K562 (cell line): ENCODE measurements at regions not wholly inside any gene's neighbourhood (a gene's known extent, or its start where the extent isn't known, plus 50 kb on each side); places are given as distances from the start of the nearest gene placed in this dataset.

Experiments
- ATAC-seq: fragments of 200-7000 bp; cut with Tn5 transposase; 3 replicates; pipeline ENCODE4 v1.9.1; 2020; ENCODE audit warnings: moderate library complexity
- BruUV-seq: library from RNA; stranded (reverse); fragments of 400-500 nt; replicated peaks from 2 replicates; lab custom pipeline; 2021; lab: Mats Ljungman, UMichigan
- CTCF ChIA-PET: fragments of 300-600 bp; formaldehyde crosslinking; extraction: SDS; loops from one replicate; lab custom pipeline; 2021; ENCODE audit warnings: low intra/inter-chr PET ratio; lab: Yijun Ruan, JAX
- POLR2A ChIA-PET: fragments of 300-600, 350-650 bp; sonication (Branson Sonifier 250); formaldehyde crosslinking; extraction: SDS; loops from one replicate; lab custom pipeline; 2021; ENCODE audit warnings: antibody characterized with exemption, inconsistent platforms; lab: Yijun Ruan, JAX
- DNase-seq, 4 experiments: peaks; one replicate each; pipeline versions ENCODE4 v3.0.0 to v3.0.0-alpha.2; 2011 to 2018; ENCODE audit warnings: low spot score in 3 of 4, mixed read lengths in 3 of 4; ENCODE audit errors: extremely low read depth in 1 of 4
- FAIRE-seq: peaks from 2 replicates; lab custom pipeline; 2011; peaks lifted over from hg19 to GRCh38; lab: Jason Lieb, UNC
- H2AFZ ChIP-seq: 2 replicates; pipeline ENCODE4 v1.6.0; 2011; ENCODE audit warnings: low read depth, low read length, control low read depth, inconsistent platforms
- H3K27ac ChIP-seq: fragments of 200-600 bp; 3 replicates; pipeline ENCODE4 v1.8.0; 2011; ENCODE audit warnings: low read depth, mild to moderate bottlenecking, control low read depth, inconsistent platforms, low read length, moderate library complexity, mixed read lengths; ENCODE audit errors: extremely low read depth
- H3K27me3 ChIP-seq, 2 experiments: fragments of 300-600 bp in 1 of 2; 2 replicates in 1 of 2; 3 replicates in 1 of 2; pipeline versions ENCODE4 v1.6.0 to v1.8.0; 2011; ENCODE audit warnings: inconsistent platforms in 2 of 2, low read length in 2 of 2, mild to moderate bottlenecking in 1 of 2, mixed read lengths in 1 of 2, moderate library complexity in 1 of 2; ENCODE audit not compliant: control insufficient read depth in 2 of 2, insufficient read depth in 2 of 2
- H3K36me3 ChIP-seq: fragments of 300-600 bp; 3 replicates; pipeline ENCODE4 v1.8.0; 2011; ENCODE audit warnings: mild to moderate bottlenecking, low read length, inconsistent platforms; ENCODE audit not compliant: control insufficient read depth, insufficient read depth
- H3K4me1 ChIP-seq, 2 experiments: fragments of 200-600 bp in 1 of 2; replicated peaks in 1 of 2; 2 replicates in 1 of 2; 3 replicates in 1 of 2; pipeline versions ENCODE4 v1.5.1 to v1.8.0; 2011; ENCODE audit warnings: inconsistent platforms in 2 of 2, low read length in 2 of 2, mild to moderate bottlenecking in 1 of 2, mixed read lengths in 1 of 2, moderate library complexity in 1 of 2; ENCODE audit not compliant: control insufficient read depth in 2 of 2, insufficient read depth in 2 of 2
- H3K4me2 ChIP-seq: 2 replicates; pipeline ENCODE4 v1.6.1; 2011; ENCODE audit warnings: low read length, control low read depth, inconsistent platforms, mixed read lengths; ENCODE audit not compliant: insufficient read depth
- H3K4me3 ChIP-seq: fragments of 200-600 bp; sonication (generic), shearing (Covaris generic); 2 replicates; pipeline ENCODE4 v1.5.1; 2016; ENCODE audit warnings: control low read depth, inconsistent platforms
- H3K79me2 ChIP-seq: fragments of 200-600 bp; 3 replicates; pipeline ENCODE4 v1.8.0; 2011; ENCODE audit warnings: low read length, inconsistent platforms; ENCODE audit not compliant: control insufficient read depth, insufficient read depth
- H3K9ac ChIP-seq, 2 experiments: 2 replicates each; pipeline versions ENCODE4 v1.6.0 to v1.6.1; 2011; ENCODE audit warnings: low read depth in 2 of 2, low read length in 2 of 2, control low read depth in 1 of 2, inconsistent platforms in 1 of 2, mild to moderate bottlenecking in 1 of 2, mixed read lengths in 1 of 2; ENCODE audit not compliant: insufficient read depth in 1 of 2
- H3K9me1 ChIP-seq: one replicate; pipeline ENCODE4 v1.6.0; 2011; ENCODE audit warnings: inconsistent platforms, mild to moderate bottlenecking, low read length, moderate library complexity; ENCODE audit not compliant: control insufficient read depth, insufficient read depth
- H3K9me3 ChIP-seq: replicated peaks from 2 replicates; pipeline ENCODE4 v1.5.1; 2011; ENCODE audit warnings: low read depth, low read length, inconsistent platforms; ENCODE audit not compliant: control insufficient read depth, insufficient read depth
- H4K20me1 ChIP-seq: replicated peaks from 2 replicates; pipeline ENCODE4 v1.6.1; 2011; ENCODE audit warnings: low read length, inconsistent platforms, mixed read lengths; ENCODE audit not compliant: control insufficient read depth, insufficient read depth
- BACH1 ChIP-seq: fragments of 200-800 bp; sonication (Bioruptor generic); IDR thresholded peaks from 2 replicates; pipeline ENCODE4 v1.6.1; 2016; ENCODE audit warnings: missing genetic modification characterization, missing compliant biosample characterization
- CHCHD3 ChIP-seq: fragments of 250-450 bp; sonication (Bioruptor Pico); IDR thresholded peaks from 2 replicates; pipeline ENCODE4 v2.1.2; 2022; ENCODE audit warnings: mild to moderate bottlenecking
- FOXP4 ChIP-seq: sonication (generic); formaldehyde crosslinking; IDR thresholded peaks from 2 replicates; pipeline ENCODE4 v1.8.0; 2022; ENCODE audit warnings: mild to moderate bottlenecking, missing genetic modification reagents, borderline replicate concordance
- NRF1 ChIP-seq, 2 experiments: fragments of 450-650 bp; IDR thresholded peaks in 1 of 2; conservative IDR thresholded peaks in 1 of 2; 2 replicates each; pipeline ENCODE4 v1.6.1; 2014; ENCODE audit warnings: mild to moderate bottlenecking in 2 of 2
- RBM25 ChIP-seq: fragments of 200-400 bp; formaldehyde crosslinking; IDR thresholded peaks from 2 replicates; pipeline ENCODE4 v1.6.1; 2018; ENCODE audit warnings: low read length, low read depth, moderate library complexity; ENCODE audit not compliant: severe bottlenecking
- WGBS: fragments of 100-300 bp; shearing (Covaris generic); methylation state at CpG from one replicate; pipeline ENCODE4 v1.1.6; 2016; ENCODE audit warnings: low coverage, mixed read lengths; ENCODE audit not compliant: insufficient coverage; ENCODE audit errors: missing lambda C conversion rate; 5-methylcytosine and 5-hydroxymethylcytosine counted together
- in situ Hi-C: fragments of 300-500 bp; cut with MboI; formaldehyde crosslinking; loops from 4 replicates; pipeline ENCODE4 v1.15.0; 2018; ENCODE audit warnings: inconsistent platforms, mixed read lengths
- intact Hi-C: fragments of 100-400 bp; cut with micrococcal nuclease; formaldehyde crosslinking; loops from 2 replicates; pipeline ENCODE4 v1.14.2; 2022
- TF ChIP-seq, protein P1 (sequence below), 2 experiments: fragments of 450-650 bp; IDR thresholded peaks; 2 replicates each; pipeline ENCODE4 v1.6.1; 2018; ENCODE audit warnings: mild to moderate bottlenecking in 2 of 2, low read depth in 1 of 2; ENCODE audit not compliant: partially characterized antibody in 2 of 2

DNA sequence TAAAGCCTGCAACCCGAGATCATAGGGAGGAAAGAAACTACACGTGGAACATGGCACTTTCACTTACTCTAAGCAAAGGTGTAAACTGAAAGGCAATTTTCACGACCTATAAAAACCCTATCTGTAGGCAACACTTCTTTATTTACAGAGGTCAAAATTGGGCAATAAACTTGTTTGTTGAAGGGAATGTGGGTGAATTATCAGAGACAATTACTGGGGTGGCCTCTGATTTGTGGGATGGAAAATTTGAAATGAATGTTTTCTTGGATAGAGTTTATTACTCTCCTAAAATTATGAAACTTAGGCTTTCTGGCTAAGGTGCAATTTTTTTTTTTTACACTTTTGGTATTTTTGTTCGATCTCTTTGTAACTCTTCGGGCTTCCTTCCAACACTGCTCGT lies 734.1 kb upstream of the TENM3 start (continued):
- TF ChIP-seq, protein P1, sequence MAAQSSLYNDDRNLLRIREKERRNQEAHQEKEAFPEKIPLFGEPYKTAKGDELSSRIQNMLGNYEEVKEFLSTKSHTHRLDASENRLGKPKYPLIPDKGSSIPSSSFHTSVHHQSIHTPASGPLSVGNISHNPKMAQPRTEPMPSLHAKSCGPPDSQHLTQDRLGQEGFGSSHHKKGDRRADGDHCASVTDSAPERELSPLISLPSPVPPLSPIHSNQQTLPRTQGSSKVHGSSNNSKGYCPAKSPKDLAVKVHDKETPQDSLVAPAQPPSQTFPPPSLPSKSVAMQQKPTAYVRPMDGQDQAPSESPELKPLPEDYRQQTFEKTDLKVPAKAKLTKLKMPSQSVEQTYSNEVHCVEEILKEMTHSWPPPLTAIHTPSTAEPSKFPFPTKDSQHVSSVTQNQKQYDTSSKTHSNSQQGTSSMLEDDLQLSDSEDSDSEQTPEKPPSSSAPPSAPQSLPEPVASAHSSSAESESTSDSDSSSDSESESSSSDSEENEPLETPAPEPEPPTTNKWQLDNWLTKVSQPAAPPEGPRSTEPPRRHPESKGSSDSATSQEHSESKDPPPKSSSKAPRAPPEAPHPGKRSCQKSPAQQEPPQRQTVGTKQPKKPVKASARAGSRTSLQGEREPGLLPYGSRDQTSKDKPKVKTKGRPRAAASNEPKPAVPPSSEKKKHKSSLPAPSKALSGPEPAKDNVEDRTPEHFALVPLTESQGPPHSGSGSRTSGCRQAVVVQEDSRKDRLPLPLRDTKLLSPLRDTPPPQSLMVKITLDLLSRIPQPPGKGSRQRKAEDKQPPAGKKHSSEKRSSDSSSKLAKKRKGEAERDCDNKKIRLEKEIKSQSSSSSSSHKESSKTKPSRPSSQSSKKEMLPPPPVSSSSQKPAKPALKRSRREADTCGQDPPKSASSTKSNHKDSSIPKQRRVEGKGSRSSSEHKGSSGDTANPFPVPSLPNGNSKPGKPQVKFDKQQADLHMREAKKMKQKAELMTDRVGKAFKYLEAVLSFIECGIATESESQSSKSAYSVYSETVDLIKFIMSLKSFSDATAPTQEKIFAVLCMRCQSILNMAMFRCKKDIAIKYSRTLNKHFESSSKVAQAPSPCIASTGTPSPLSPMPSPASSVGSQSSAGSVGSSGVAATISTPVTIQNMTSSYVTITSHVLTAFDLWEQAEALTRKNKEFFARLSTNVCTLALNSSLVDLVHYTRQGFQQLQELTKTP (IDR thresholded peaks at IDR 0.05; ENCODE audit: low read depth in 1 of 2, partially characterized antibody in 2 of 2) = no peak
- no peak for TF ChIP-seq NRF1 (conservative IDR thresholded peaks at IDR 0.05 in 1 of 2, IDR thresholded peaks at IDR 0.05 in 1 of 2)

GRCh38 chr4:181517491-181517890 lies 725.7 kb upstream of the TENM3 start:
- H3K9me1 ChIP-seq = no peaks in the 10 kb centered on the region
- H3K4me2 ChIP-seq = no peak overlapping the region
- 4% methylated on average over 3 of the region's 3 CpGs for WGBS
- POLR2A ChIA-PET = no interaction called here
- in situ Hi-C loops = no loop called here
- H3K9ac ChIP-seq = no peak overlapping the region
- no peak overlapping the region for H2AFZ ChIP-seq
- no peaks in the 10 kb centered on the region for H4K20me1 ChIP-seq
- DNase-seq (no peak), FAIRE-seq (no peak), ATAC-seq (no peak)
- H3K27ac ChIP-seq = no peak overlapping the region
- no peak for TF ChIP-seq BACH1 (tag)
- no peak for TF ChIP-seq FOXP4 (CRISPR knock-in tag)
- no peak for TF ChIP-seq CHCHD3 (CRISPR knock-in tag)
- TF ChIP-seq RBM25 = no peak
- no peaks in the 10 kb centered on the region for H3K36me3 ChIP-seq
- no peaks in the 10 kb centered on the region for H3K27me3 ChIP-seq
- H3K9me3 ChIP-seq = no peaks in the 10 kb centered on the region
- H3K4me1 ChIP-seq = no peaks in the 10 kb centered on the region
- CTCF ChIA-PET = no interaction called here
- H3K79me2 ChIP-seq = no peaks in the 10 kb centered on the region
- BruUV-seq = no TSS peak
- intact Hi-C loops = no loop called here
- no peak overlapping the region for H3K4me3 ChIP-seq
